HL-60 (cell line): ENCODE measurements at regions not wholly inside any gene's neighbourhood (a gene's known extent, or its start where the extent isn't known, plus 50 kb on each side); places are given as distances from the start of the nearest gene placed in this dataset.

Source experiments
- CTCF ChIP-seq: IDR thresholded peaks from one replicate; pipeline ENCODE4 v1.5.1; 2011; ENCODE audit warnings: low read length, control low read depth, inconsistent platforms; ENCODE audit not compliant: insufficient read depth
- GABPA ChIP-seq: IDR thresholded peaks from 2 replicates; pipeline ENCODE4 v1.6.1; 2012; ENCODE audit warnings: low read depth
- POLR2AphosphoS5 ChIP-seq: IDR thresholded peaks from 2 replicates; pipeline ENCODE4 v1.6.1; 2012; ENCODE audit warnings: low read depth
- TF ChIP-seq, protein P1 (sequence below): IDR thresholded peaks from 2 replicates; pipeline ENCODE4 v1.6.1; 2012; ENCODE audit warnings: low read depth; ENCODE audit not compliant: insufficient replicate concordance

- TF ChIP-seq CTCF (no peak), POLR2AphosphoS5 (no peak), GABPA (no peak)
- TF ChIP-seq, protein P1, sequence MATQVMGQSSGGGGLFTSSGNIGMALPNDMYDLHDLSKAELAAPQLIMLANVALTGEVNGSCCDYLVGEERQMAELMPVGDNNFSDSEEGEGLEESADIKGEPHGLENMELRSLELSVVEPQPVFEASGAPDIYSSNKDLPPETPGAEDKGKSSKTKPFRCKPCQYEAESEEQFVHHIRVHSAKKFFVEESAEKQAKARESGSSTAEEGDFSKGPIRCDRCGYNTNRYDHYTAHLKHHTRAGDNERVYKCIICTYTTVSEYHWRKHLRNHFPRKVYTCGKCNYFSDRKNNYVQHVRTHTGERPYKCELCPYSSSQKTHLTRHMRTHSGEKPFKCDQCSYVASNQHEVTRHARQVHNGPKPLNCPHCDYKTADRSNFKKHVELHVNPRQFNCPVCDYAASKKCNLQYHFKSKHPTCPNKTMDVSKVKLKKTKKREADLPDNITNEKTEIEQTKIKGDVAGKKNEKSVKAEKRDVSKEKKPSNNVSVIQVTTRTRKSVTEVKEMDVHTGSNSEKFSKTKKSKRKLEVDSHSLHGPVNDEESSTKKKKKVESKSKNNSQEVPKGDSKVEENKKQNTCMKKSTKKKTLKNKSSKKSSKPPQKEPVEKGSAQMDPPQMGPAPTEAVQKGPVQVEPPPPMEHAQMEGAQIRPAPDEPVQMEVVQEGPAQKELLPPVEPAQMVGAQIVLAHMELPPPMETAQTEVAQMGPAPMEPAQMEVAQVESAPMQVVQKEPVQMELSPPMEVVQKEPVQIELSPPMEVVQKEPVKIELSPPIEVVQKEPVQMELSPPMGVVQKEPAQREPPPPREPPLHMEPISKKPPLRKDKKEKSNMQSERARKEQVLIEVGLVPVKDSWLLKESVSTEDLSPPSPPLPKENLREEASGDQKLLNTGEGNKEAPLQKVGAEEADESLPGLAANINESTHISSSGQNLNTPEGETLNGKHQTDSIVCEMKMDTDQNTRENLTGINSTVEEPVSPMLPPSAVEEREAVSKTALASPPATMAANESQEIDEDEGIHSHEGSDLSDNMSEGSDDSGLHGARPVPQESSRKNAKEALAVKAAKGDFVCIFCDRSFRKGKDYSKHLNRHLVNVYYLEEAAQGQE: no peak
Observed at GRCh38 chr5:73256462-73256861, 83.5 kb downstream of the TMEM174 start.
